BE2C (cell line): ENCODE measurements at regions not wholly inside any gene's neighbourhood (a gene's known extent, or its start where the extent isn't known, plus 50 kb on each side); places are given as distances from the start of the nearest gene placed in this dataset.

ENCODE experiments used
- DNase-seq: peaks from one replicate; pipeline ENCODE4 v3.0.0-alpha.2; 2020
- H3K27me3 ChIP-seq: fragments of 250-450 bp; sonication (Bioruptor Pico); 2 replicates; pipeline ENCODE4 v1.5.1; 2020; ENCODE audit warnings: mild to moderate bottlenecking
- H3K36me3 ChIP-seq: fragments of 250-450 bp; sonication (Bioruptor Pico); 2 replicates; pipeline ENCODE4 v1.5.1; 2020; ENCODE audit warnings: mild to moderate bottlenecking
- H3K4me1 ChIP-seq: fragments of 250-450 bp; sonication (Bioruptor Pico); 2 replicates; pipeline ENCODE4 v1.5.1; 2020
- H3K4me3 ChIP-seq: 2 replicates; pipeline ENCODE4 v1.5.1; 2011; ENCODE audit warnings: low read depth, low read length
- H3K9me3 ChIP-seq: fragments of 250-450 bp; sonication (Bioruptor Pico); 2 replicates; pipeline ENCODE4 v1.5.1; 2020
- TF ChIP-seq, protein P1 (sequence below): IDR thresholded peaks from 2 replicates; pipeline ENCODE4 v1.5.1; 2012; ENCODE audit warnings: mild to moderate bottlenecking, low read depth, low read length

DNA sequence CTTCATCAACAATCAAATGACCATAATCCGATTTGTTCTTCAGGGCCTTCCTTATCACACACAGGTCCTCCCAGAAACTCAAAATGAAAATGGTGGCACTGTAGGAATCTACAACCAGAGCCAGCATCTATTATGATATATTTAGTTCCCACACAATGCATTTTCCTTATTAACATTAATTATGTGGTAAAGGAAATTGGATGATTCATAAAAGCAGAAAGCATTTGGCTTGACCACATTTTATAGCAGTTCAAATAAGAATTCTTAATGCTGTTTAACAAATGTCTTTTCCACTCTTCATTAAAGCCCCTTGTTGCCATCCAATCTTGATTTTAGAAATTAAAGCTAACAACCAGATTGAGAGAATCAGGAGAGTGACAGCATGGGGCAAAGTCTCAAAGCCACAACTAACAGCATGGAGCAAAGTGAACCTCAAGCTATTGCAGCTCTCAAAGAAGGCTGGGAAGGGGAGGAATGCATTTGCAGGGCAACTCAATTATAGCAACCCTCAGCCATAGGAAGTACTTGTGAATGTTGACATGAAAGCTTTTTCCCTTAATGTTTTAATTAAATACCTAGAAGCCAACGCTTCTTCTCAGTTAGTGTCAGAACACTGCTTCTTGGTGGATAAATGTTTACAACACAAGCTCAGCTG, 549.1 kb downstream of the NXPH1 start:
- TF ChIP-seq, protein P1, sequence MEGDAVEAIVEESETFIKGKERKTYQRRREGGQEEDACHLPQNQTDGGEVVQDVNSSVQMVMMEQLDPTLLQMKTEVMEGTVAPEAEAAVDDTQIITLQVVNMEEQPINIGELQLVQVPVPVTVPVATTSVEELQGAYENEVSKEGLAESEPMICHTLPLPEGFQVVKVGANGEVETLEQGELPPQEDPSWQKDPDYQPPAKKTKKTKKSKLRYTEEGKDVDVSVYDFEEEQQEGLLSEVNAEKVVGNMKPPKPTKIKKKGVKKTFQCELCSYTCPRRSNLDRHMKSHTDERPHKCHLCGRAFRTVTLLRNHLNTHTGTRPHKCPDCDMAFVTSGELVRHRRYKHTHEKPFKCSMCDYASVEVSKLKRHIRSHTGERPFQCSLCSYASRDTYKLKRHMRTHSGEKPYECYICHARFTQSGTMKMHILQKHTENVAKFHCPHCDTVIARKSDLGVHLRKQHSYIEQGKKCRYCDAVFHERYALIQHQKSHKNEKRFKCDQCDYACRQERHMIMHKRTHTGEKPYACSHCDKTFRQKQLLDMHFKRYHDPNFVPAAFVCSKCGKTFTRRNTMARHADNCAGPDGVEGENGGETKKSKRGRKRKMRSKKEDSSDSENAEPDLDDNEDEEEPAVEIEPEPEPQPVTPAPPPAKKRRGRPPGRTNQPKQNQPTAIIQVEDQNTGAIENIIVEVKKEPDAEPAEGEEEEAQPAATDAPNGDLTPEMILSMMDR = no peak
- Histone ChIP-seq H3K4me1 (no peaks in the 10 kb centered on the region), H3K9me3 (no peaks in the 10 kb centered on the region), H3K36me3 (no peaks in the 10 kb centered on the region), H3K4me3 (no peak overlapping the region), H3K27me3 (no peaks in the 10 kb centered on the region)
- no peak for DNase-seq

GRCh38 chr7:8985255-8985654, 551.8 kb downstream of the NXPH1 start:
- Histone ChIP-seq H3K4me3 (no peak overlapping the region), H3K9me3 (no peaks in the 10 kb centered on the region), H3K27me3 (no peaks in the 10 kb centered on the region), H3K4me1 (no peaks in the 10 kb centered on the region), H3K36me3 (no peaks in the 10 kb centered on the region)
- DNase-seq = no peak
- TF ChIP-seq, protein P1 = no peak

DNA sequence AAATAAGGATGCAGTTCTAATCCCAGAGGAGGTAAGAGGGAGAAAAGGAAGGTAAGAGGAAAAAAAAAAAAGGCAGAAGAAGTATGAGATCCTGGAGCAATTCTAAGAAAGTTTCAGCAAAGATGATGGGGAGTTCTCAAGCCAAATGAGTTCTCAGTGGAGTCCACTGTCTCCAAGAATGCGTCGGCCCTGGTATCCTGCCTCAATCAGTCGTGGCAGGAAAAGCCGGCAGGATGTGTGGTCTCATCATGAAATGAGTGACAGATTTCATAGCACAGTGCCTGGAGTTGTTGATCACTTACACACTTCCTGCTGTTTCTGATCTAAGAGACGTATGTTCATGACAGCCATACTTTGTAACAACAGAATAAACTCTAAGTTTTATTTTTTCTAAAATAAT, 554.9 kb downstream of the NXPH1 start:
- no peak overlapping the region for H3K4me3 ChIP-seq
- TF ChIP-seq, protein P1 = no peak
- H3K36me3 ChIP-seq = no peaks in the 10 kb centered on the region
- no peaks in the 10 kb centered on the region for H3K27me3 ChIP-seq
- H3K9me3 ChIP-seq = no peaks in the 10 kb centered on the region
- H3K4me1 ChIP-seq = no peaks in the 10 kb centered on the region
- no peak for DNase-seq

- Histone ChIP-seq H3K36me3 (no peaks in the 10 kb centered on the region), H3K4me1 (no peaks in the 10 kb centered on the region), H3K27me3 (no peaks in the 10 kb centered on the region), H3K4me3 (no peak overlapping the region), H3K9me3 (no peaks in the 10 kb centered on the region)
- TF ChIP-seq, protein P1 = peak; percentile 23; the same call in 1 of the 2 replicates
- no peak for DNase-seq
These were observed 557.8 kb downstream of the NXPH1 start for GRCh38 chr7:8991159-8991558.

DNA sequence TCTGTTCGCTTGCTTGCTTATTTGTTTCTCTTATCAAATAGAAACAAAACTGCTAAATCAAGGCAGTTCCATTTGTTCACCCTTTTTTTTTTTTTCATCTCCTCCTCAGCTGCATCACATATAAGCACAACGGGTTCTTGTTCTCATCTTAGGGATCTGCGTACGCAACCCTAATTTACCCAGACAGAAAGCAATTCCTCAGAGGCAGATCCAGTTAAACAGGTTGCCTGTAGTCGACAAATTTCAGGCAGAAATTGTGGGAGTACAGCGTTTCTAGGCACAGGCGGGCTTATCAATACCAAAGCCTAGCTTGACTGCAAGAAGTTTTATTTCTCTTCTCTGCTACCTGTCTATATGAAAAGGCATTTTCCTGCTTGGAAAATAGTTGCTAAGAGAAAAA, 565.4 kb downstream of the NXPH1 start:
- no peaks in the 10 kb centered on the region for H3K36me3 ChIP-seq

DNA sequence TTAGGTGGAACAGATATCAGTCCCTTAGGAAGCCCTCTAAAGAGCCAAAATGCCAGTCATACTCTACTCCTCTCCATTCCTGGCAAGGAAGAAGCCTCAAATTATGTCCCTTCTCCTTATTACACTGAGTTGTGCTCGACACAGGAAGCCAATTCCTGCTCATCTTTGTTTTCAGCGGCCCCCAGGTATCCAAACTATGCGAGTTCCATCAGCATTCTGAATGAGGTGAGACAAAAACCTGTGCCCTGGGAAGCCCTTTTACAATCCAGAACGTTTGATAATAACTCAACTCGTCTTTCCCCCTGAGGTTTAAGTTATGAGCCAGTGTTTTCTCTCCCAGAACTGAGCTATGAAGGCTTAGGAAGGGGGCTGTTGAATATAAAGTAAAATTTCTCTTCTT, 580.5 kb downstream of the NXPH1 start:
- Histone ChIP-seq H3K36me3 (no peaks in the 10 kb centered on the region), H3K4me3 (no peak overlapping the region), H3K4me1 (no peaks in the 10 kb centered on the region), H3K9me3 (no peaks in the 10 kb centered on the region), H3K27me3 (no peaks in the 10 kb centered on the region)
- no peak for DNase-seq
- TF ChIP-seq, protein P1 = no peak

More for the DNA sequence above, 565.4 kb downstream of the NXPH1 start:
- Histone ChIP-seq H3K9me3 (no peaks in the 10 kb centered on the region), H3K4me1 (no peaks in the 10 kb centered on the region), H3K4me3 (no peak overlapping the region), H3K27me3 (no peaks in the 10 kb centered on the region)
- TF ChIP-seq, protein P1 = no peak
- no peak for DNase-seq
